ENCODE measurements at regions not wholly inside any gene's neighbourhood (a gene's known extent, or its start where the extent isn't known, plus 50 kb on each side); places are given as distances from the start of the nearest gene placed in this dataset.
"Not testable (repeated sequence)": the region's sequence is repeated elsewhere in the genome, so short reads cannot be mapped to it uniquely, and the experiment has no call there.

DNA sequence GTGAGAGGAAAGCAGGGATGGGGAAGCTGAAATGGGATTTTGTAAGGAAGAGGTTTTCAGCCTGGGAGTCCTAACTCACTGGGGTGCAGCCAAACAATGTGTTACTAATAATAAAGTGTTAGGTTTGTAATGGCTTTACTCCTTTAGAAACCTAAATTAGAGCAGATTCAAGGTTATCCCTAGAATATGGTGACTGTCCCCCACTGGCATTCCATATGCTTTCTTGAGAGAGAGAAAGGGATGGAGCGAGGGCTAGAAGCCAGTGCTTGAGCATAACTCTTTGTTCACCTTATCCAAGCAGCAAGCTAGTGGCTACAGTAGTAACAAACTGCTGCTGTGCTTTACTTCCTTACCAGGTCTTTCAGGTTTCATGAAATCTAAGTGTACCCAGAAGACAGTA, 249.1 kb upstream of the PGRMC2 start:
- Histone ChIP-seq H3K4me2 (ENCODE audit: low read depth, low read length, poor library complexity, severe bottlenecking) (no peak overlapping the region), H2AFZ (ENCODE audit: low read length) (no peak overlapping the region), H3F3A (ENCODE audit: low read depth) (no peaks in the 10 kb centered on the region), H3K36me3 (ENCODE audit: insufficient read depth, low read length) (no peaks in the 10 kb centered on the region), H3K27me3 (ENCODE audit: insufficient read depth, low read length, poor library complexity, severe bottlenecking) (no peaks in the 10 kb centered on the region), H3K79me2 (ENCODE audit: insufficient read depth, low read length) (no peaks in the 10 kb centered on the region), H3K4me3 (ENCODE audit: low read length, poor library complexity, severe bottlenecking) (no peak overlapping the region), H3K4me1 (ENCODE audit: insufficient read depth, low read length, poor library complexity, severe bottlenecking) (no peaks in the 10 kb centered on the region), H3K9me2 (replicated peaks; ENCODE audit: low read depth, low read length) (no peaks in the 10 kb centered on the region), H4K20me1 (ENCODE audit: insufficient read depth, low read length, poor library complexity, severe bottlenecking) (no peaks in the 10 kb centered on the region), H3K9ac (ENCODE audit: low read depth, low read length, poor library complexity, severe bottlenecking) (no peak overlapping the region), H3K9me3 (ENCODE audit: insufficient read depth, low read depth, low read length) (no peaks in the 10 kb centered on the region)
- TF ChIP-seq EZH2phosphoT487 (IDR thresholded peaks at IDR 0.05; ENCODE audit: borderline replicate concordance) (no peak), CTCF (conservative IDR thresholded peaks at IDR 0.05; ENCODE audit: low read length) (no peak)

GRCh38 chr4:128535510-128535909, 247.9 kb upstream of the PGRMC2 start:
- H3K9me2 ChIP-seq (replicated peaks; ENCODE audit: low read depth, low read length); H3K27me3 ChIP-seq (ENCODE audit: insufficient read depth, low read length, poor library complexity, severe bottlenecking); H3K36me3 ChIP-seq (ENCODE audit: insufficient read depth, low read length); H3K4me2 ChIP-seq (ENCODE audit: low read depth, low read length, poor library complexity, severe bottlenecking); H3K9me3 ChIP-seq (ENCODE audit: insufficient read depth, low read depth, low read length); H2AFZ ChIP-seq (ENCODE audit: low read length); H3K4me3 ChIP-seq (ENCODE audit: low read length, poor library complexity, severe bottlenecking); H3K79me2 ChIP-seq (ENCODE audit: insufficient read depth, low read length); H3K9ac ChIP-seq (ENCODE audit: low read depth, low read length, poor library complexity, severe bottlenecking); H3F3A ChIP-seq (ENCODE audit: low read depth); H3K4me1 ChIP-seq (ENCODE audit: insufficient read depth, low read length, poor library complexity, severe bottlenecking); H4K20me1 ChIP-seq (ENCODE audit: insufficient read depth, low read length, poor library complexity, severe bottlenecking): not testable (repeated sequence)

DNA sequence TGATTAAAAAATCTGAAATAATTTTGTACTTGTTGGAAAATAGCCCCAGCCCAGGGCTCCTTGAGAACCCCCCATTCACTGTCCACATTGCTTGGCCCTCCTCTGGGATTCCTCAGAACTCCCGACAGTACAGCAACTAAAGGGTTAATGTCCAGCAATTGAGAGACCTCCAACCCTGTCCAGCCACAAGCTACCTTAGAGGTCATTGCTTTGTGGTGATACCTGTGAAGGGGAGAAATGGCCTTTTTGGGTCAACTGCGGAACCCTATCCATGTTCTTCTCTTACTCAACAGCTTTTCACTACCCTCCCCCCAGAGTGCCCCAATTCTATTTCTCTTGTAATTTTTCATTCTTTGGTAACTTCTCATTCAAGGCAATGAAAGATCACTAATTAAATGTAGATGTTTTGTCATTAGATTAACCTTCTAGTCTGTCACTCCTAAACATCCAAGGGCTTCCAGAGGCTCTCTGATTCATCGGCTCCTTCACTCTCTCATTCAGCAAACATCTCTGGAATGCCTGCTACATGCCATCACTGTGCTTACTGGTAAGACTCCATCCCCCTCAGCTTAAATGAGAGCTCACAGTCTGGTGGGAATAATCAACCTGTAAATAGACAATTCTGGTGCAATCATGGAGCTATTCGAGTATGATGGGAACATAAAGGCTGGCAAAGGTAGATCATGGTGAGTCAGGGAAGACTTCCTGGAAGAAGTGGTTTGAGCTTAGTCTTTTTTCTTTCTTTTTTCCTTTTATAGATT, 241.4 kb upstream of the PGRMC2 start:
- Histone ChIP-seq H3K27me3 (ENCODE audit: insufficient read depth, low read length, poor library complexity, severe bottlenecking) (no peaks in the 10 kb centered on the region), H4K20me1 (ENCODE audit: insufficient read depth, low read length, poor library complexity, severe bottlenecking) (no peaks in the 10 kb centered on the region), H3K9me3 (ENCODE audit: insufficient read depth, low read depth, low read length) (no peaks in the 10 kb centered on the region), H3K79me2 (ENCODE audit: insufficient read depth, low read length) (no peaks in the 10 kb centered on the region), H3F3A (ENCODE audit: low read depth) (no peaks in the 10 kb centered on the region), H2AFZ (ENCODE audit: low read length) (no peak overlapping the region), H3K9me2 (replicated peaks; ENCODE audit: low read depth, low read length) (no peaks in the 10 kb centered on the region), H3K4me3 (ENCODE audit: low read length, poor library complexity, severe bottlenecking) (no peak overlapping the region), H3K36me3 (ENCODE audit: insufficient read depth, low read length) (no peaks in the 10 kb centered on the region), H3K4me2 (ENCODE audit: low read depth, low read length, poor library complexity, severe bottlenecking) (no peak overlapping the region), H3K9ac (ENCODE audit: low read depth, low read length, poor library complexity, severe bottlenecking) (no peak overlapping the region), H3K4me1 (ENCODE audit: insufficient read depth, low read length, poor library complexity, severe bottlenecking) (no peaks in the 10 kb centered on the region)
- no peak for TF ChIP-seq CTCF (conservative IDR thresholded peaks at IDR 0.05; ENCODE audit: low read length)

DNA sequence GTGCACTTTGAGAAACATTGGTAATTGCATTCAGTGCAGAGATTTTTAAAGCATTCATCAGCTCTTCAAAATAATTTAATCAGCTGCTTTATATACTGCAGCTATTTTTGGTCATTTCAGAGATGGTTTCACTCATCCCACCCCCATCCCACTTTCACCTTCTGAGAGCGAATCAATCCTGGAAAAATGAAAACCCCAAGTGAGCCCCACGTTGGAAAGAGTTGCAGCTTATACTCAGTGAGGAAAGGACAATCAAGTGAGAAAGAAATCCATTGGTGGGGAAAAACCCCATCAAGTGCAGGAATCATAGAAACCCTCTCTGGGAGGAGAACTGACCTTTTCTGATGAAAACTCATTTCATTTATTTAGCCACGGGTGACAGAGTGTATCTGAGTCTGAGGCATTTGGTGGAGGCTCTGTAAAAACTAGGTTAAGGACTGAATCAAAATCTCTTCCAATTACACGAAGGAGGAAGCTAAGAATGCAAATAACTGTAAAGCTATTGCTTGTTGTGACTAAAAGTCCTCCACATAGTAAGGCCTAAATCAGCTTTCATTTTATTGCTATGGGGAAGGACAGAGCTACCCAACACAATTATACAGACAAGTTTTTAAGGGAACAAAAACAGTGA, 240.4 kb upstream of the PGRMC2 start:
- H3K27me3 ChIP-seq (ENCODE audit: insufficient read depth, low read length, poor library complexity, severe bottlenecking), result no peaks in the 10 kb centered on the region
- H3K4me2 ChIP-seq (ENCODE audit: low read depth, low read length, poor library complexity, severe bottlenecking), result no peak overlapping the region
- H3K9ac ChIP-seq (ENCODE audit: low read depth, low read length, poor library complexity, severe bottlenecking), result no peak overlapping the region
- H3K36me3 ChIP-seq (ENCODE audit: insufficient read depth, low read length), result no peaks in the 10 kb centered on the region
- no peaks in the 10 kb centered on the region for H3K9me2 ChIP-seq (replicated peaks; ENCODE audit: low read depth, low read length)
- H3K9me3 ChIP-seq (ENCODE audit: insufficient read depth, low read depth, low read length), result no peaks in the 10 kb centered on the region
- H3K4me3 ChIP-seq (ENCODE audit: low read length, poor library complexity, severe bottlenecking), result no peak overlapping the region
- no peaks in the 10 kb centered on the region for H4K20me1 ChIP-seq (ENCODE audit: insufficient read depth, low read length, poor library complexity, severe bottlenecking)
- H3K4me1 ChIP-seq (ENCODE audit: insufficient read depth, low read length, poor library complexity, severe bottlenecking), result no peaks in the 10 kb centered on the region
- H3F3A ChIP-seq (ENCODE audit: low read depth), result no peaks in the 10 kb centered on the region
- TF ChIP-seq EZH2phosphoT487 (IDR thresholded peaks at IDR 0.05; ENCODE audit: borderline replicate concordance) (no peak), CTCF (conservative IDR thresholded peaks at IDR 0.05; ENCODE audit: low read length) (no peak)
- no peaks in the 10 kb centered on the region for H3K79me2 ChIP-seq (ENCODE audit: insufficient read depth, low read length)
- no peak overlapping the region for H2AFZ ChIP-seq (ENCODE audit: low read length)
